Choroid plexus epithelial cell (primary cell): ENCODE measurements at regions not wholly inside any gene's neighbourhood (a gene's known extent, or its start where the extent isn't known, plus 50 kb on each side); places are given as distances from the start of the nearest gene placed in this dataset.

ENCODE experiments used
- DNase-seq: peaks from one replicate; pipeline ENCODE4 v3.0.0-alpha.2; 2010; ENCODE audit warnings: low read depth
- H3K4me3 ChIP-seq: 2 replicates; pipeline ENCODE4 v1.5.1; 2011; ENCODE audit warnings: low read depth, mild to moderate bottlenecking, control low read depth, low read length, moderate library complexity
- CTCF ChIP-seq: conservative IDR thresholded peaks from 2 replicates; pipeline ENCODE4 v1.5.1; 2011; ENCODE audit warnings: low read depth, mild to moderate bottlenecking, control low read depth, inconsistent platforms, low read length, moderate library complexity

GRCh38 chr2:118300832-118301231 is 212.6 kb downstream of the INSIG2 start:
- no peak for TF ChIP-seq CTCF
- no peak overlapping the region for H3K4me3 ChIP-seq
- no peak for DNase-seq

DNA sequence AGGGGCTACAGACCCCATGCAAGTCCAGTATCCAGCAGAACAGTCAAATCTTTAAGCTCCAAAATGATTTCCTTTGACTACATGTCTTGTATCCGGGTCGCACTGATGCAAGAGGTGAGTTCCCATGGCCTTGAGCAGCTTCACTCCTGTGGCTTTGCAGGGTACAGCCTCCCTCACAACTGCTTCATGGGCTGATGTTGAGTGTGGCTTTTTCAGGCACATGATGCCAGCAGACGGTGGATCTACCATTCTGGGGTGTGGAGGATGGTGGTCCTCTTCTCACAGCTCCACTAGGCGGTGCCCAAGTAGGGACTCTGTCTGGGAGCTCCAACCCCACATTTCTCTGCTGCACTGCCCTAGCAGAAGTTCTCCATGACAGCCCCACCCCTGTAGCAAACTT is 208.4 kb downstream of the INSIG2 start:
- no peak for DNase-seq
- TF ChIP-seq CTCF, result no peak
- H3K4me3 ChIP-seq, result no peak overlapping the region

DNA sequence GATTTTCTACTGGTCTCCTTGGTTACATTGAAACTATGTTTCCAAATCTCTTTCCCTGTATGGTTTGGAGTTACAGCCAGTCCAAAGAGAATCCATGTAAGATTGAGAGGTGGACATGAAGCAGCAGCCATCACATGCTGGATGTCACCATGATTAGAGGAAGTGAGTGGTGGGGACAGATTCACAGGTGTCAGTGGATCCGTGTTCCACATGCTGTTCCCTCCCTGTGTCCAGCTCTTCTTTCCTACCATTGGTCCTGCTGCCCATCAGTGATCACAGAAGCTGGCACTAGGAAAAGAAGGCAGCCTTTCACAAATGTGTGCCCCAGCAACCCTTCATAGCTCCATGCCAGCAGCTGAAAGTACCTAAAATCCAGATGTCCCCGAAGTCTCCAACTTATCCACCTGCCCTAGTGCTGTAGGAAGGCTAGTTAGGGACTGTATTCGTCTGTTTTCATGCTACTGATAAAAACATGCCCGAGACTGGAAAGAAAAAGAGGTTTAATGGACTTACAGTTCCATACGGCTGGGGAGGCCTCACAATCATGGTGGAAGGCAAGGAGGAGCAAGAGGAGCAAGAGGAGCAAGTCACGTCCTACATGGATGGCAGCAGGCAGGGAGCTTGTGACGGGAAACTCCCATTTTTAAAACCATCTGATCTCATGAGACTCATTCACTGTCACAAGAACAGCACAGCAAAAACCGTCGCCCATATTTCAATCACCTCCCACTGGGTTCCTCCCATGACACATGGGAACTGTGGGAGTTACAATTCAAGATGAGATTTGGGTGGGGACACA is 207.5 kb downstream of the INSIG2 start:
- DNase-seq, result no peak
- no peak overlapping the region for H3K4me3 ChIP-seq
- no peak for TF ChIP-seq CTCF

DNA sequence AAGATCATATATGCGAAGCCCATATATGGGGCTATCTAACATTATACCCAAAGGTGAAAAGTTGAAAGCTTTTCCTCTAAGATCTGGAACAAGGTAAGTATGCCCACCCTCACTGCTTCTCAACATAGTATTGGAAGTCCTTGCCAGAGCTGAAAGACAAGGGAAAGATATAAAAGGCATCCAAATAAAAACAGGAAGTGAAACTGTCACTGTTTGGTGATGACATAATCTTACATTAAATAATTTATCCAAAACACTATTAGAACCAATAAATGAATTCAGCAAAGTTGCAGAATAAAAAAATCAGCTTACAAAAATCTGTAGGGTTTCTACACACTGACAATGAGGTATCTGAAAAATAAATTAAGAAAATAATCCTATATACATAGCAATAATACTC is 205.8 kb downstream of the INSIG2 start:
- TF ChIP-seq CTCF, result no peak
- no peak for DNase-seq
- H3K4me3 ChIP-seq, result no peak overlapping the region

GRCh38 chr2:118292991-118293390 is 204.7 kb downstream of the INSIG2 start:
- H3K4me3 ChIP-seq, result no peak overlapping the region
- DNase-seq, result no peak
- no peak for TF ChIP-seq CTCF

DNA sequence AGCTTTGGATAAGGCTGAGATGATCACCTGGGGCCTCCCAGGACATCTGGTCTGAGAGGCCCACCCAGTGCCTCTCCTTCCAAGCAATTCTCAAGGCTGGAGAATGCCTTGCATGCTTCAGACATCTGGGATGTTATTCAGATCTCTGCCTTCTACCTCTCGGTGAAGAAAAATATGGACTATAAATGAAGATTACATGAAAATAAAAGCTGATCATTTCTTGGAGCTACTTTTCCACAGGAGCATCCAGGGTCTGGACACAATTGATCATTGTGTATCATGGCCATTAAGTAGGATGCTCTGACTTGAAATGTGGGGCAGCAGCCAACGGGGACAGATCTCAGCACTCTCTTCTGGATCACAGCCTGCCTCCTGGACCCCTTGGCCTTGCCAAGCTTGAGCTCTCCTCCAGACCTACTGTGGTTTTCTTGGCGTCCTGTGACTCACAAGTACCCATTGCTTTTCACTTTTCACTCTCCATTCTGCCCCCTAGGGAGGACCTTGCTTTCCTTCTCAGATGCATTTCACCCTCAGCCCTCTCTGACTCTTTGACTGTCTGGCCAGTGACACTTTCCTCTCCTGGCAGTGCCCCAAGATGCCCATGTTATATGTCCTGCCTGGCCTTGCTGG is 203.1 kb downstream of the INSIG2 start:
- no peak for DNase-seq
- no peak overlapping the region for H3K4me3 ChIP-seq
- no peak for TF ChIP-seq CTCF
